SH-SY5Y (cell line): ENCODE measurements at regions not wholly inside any gene's neighbourhood (a gene's known extent, or its start where the extent isn't known, plus 50 kb on each side); places are given as distances from the start of the nearest gene placed in this dataset.

Experiments used
- GATA2 ChIP-seq: IDR thresholded peaks from 2 replicates; pipeline ENCODE4 v1.6.1; 2011; ENCODE audit warnings: mild to moderate bottlenecking, low read depth, low read length
- GATA3 ChIP-seq: IDR thresholded peaks from 2 replicates; pipeline ENCODE4 v1.6.1; 2011; ENCODE audit warnings: low read depth, mild to moderate bottlenecking, low read length, moderate library complexity

- no peak for TF ChIP-seq GATA3
- no peak for TF ChIP-seq GATA2
Measured at GRCh38 chr3:17840651-17841050, 98.2 kb upstream of the TBC1D5 start.
